ENCODE measurements at regions not wholly inside any gene's neighbourhood (a gene's known extent, or its start where the extent isn't known, plus 50 kb on each side); places are given as distances from the start of the nearest gene placed in this dataset.
A peak's percentile ranks its signal among the peaks of the same experiment; 100 is the strongest.

DNA sequence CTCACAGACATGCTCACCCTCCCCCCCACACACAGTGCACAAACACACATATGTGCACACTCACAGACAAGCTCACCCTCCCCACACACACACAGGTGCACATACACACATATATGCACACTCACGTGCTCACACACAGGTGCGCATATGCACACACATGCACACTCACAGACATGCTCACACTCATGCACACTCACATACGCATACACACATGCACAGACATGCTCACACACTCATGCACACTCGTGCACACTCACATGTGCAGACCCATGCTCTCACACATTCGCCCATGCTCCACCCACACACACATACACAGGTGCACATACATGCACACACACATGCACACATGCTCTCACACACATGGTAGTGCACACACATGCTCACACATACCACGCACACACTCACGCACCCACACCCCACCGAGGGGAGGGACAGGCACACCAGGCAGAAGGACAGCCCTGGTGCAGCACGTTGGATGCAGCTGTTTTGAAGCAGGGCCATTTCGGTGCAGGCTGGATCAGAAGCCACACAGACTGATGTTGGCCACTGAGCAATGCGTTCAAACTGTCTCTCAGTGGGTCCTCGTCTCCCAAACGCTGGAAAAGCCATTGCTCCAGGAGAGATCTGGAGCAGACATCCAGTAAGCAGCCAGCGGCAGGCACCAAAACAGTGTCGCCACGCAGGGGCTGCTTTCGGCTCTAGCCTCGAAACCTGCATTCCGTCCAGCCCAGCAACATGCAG, 86.2 kb upstream of the ZNF469 start:
- no peak overlapping the region for H2AFZ ChIP-seq (ENCODE audit: low read length)
- no peak overlapping the region for H3T11ph ChIP-seq (ENCODE audit: low read length)
- TF ChIP-seq CTCF (conservative IDR thresholded peaks at IDR 0.05): no peak
- no peaks in the 10 kb centered on the region for H3K23me2 ChIP-seq (ENCODE audit: insufficient read length, low read depth, low read length, poor library complexity, severe bottlenecking)
- no peaks in the 10 kb centered on the region for H3K9me3 ChIP-seq (ENCODE audit: control insufficient read depth, low read depth, low read length)
- H4K20me1 ChIP-seq (ENCODE audit: control insufficient read depth, insufficient read depth, insufficient read length): no peaks in the 10 kb centered on the region
- no peak overlapping the region for H3K4me2 ChIP-seq (ENCODE audit: insufficient read depth, insufficient read length, low read length)
- no peaks in the 10 kb centered on the region for H3K79me1 ChIP-seq (ENCODE audit: insufficient read depth, low read depth, low read length, poor library complexity, severe bottlenecking)
- DNase-seq: no peak
- no peak overlapping the region for H3K9ac ChIP-seq (ENCODE audit: extremely low read depth, insufficient read length, low read length)
- H3K14ac ChIP-seq (ENCODE audit: insufficient read depth, low read length): no peak overlapping the region
- no peak overlapping the region for H4K91ac ChIP-seq (ENCODE audit: insufficient read length, low read depth, low read length)
- no peak overlapping the region for H3K18ac ChIP-seq (ENCODE audit: insufficient read length, low read depth, low read length)
- no peak overlapping the region for H3K23ac ChIP-seq (ENCODE audit: insufficient read length, low read depth, low read length)
- H3K79me2 ChIP-seq (ENCODE audit: insufficient read depth, low read length): no peaks in the 10 kb centered on the region
- H2AK5ac ChIP-seq (ENCODE audit: insufficient read length, low read length): no peak overlapping the region
- H2BK15ac ChIP-seq (ENCODE audit: low read depth, low read length): no peak overlapping the region
- peak overlapping the region; percentile 6 for H4K8ac ChIP-seq (replicated peaks; ENCODE audit: insufficient read length, low read depth, low read length)
- no peak overlapping the region; a peak in 1 of 7 replicates for H3K27ac Mint-ChIP-seq
- no peak overlapping the region; a peak in 1 of 5 replicates for H3K4me3 Mint-ChIP-seq
- H4K5ac ChIP-seq (ENCODE audit: insufficient read length, low read depth, low read length): no peak overlapping the region
- peaks cover 7% of the 10 kb centered on the region for H3K27me3 Mint-ChIP-seq (ENCODE audit: low read depth)
- H3K56ac ChIP-seq (ENCODE audit: insufficient read length, low read depth, low read length): no peak overlapping the region
- H3K36me3 Mint-ChIP-seq (ENCODE audit: insufficient read depth in 1 of 3, low read depth in 3 of 3): peaks cover 0 to 3% (median 0%) of the 10 kb centered on the region in 3 experiments; a peak in 2 of 7 replicates
- H3K9me3 Mint-ChIP-seq: peaks cover 9% of the 10 kb centered on the region in 2 experiments
- H3K4me1 ChIP-seq (ENCODE audit: insufficient read depth, low read length): no peaks in the 10 kb centered on the region
- H3K4me1 Mint-ChIP-seq: no peaks in the 10 kb centered on the region
- no peak overlapping the region for H2BK12ac ChIP-seq (ENCODE audit: insufficient read length, low read depth, low read length)
- H3K4ac ChIP-seq (ENCODE audit: low read depth, low read length): no peak overlapping the region
- H2BK20ac ChIP-seq (ENCODE audit: low read depth, low read length, poor library complexity, severe bottlenecking): no peak overlapping the region
- no peak overlapping the region for H2BK5ac ChIP-seq (ENCODE audit: insufficient read length, low read length)
- no peak overlapping the region for H3K27ac ChIP-seq (ENCODE audit: insufficient read length, low read depth, low read length)
- no CpG with 5 or more reads among the region's 19 CpGs for WGBS (ENCODE audit: extremely low coverage, insufficient read length, low lambda C conversion rate)
- no peak overlapping the region for H2BK120ac ChIP-seq (ENCODE audit: low read depth, low read length, poor library complexity, severe bottlenecking)
- H3K27me3 ChIP-seq (ENCODE audit: insufficient read depth, low read length): no peaks in the 10 kb centered on the region

All from H9 (cell line).